VCaP (cell line): ENCODE measurements at regions not wholly inside any gene's neighbourhood (a gene's known extent, or its start where the extent isn't known, plus 50 kb on each side); places are given as distances from the start of the nearest gene placed in this dataset.
"Not testable (repeated sequence)": the region's sequence is repeated elsewhere in the genome, so short reads cannot be mapped to it uniquely, and the experiment has no call there.

ENCODE experiments used
- H3K27ac ChIP-seq: fragments of 450-650 bp; 2 replicates; pipeline ENCODE4 v1.5.1; 2017
- TF ChIP-seq, protein P1 (sequence below): fragments of 450-650 bp; conservative IDR thresholded peaks from 2 replicates; pipeline ENCODE4 v1.5.1; 2017; ENCODE audit warnings: mild to moderate bottlenecking, moderate library complexity

DNA sequence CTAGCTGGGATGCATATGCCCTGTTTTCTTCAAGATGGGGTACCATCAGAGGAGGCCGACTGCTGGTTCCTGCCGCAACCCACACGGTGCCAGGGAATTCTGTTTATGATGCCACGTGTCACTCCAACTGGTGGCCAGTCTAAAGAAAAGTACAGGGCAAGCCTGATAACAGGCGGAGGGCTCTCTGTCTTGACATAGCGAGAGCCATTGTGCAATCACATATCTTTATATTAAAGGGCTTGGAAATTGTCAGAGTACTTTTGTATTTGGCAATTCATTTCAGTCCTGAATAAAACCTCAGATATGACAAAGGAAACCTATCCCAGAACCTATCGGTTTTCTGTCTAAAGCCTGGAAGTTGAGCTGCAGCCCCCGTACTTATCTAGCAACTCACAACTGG, 768.4 kb downstream of the TDRD15 start:
- TF ChIP-seq, protein P1, sequence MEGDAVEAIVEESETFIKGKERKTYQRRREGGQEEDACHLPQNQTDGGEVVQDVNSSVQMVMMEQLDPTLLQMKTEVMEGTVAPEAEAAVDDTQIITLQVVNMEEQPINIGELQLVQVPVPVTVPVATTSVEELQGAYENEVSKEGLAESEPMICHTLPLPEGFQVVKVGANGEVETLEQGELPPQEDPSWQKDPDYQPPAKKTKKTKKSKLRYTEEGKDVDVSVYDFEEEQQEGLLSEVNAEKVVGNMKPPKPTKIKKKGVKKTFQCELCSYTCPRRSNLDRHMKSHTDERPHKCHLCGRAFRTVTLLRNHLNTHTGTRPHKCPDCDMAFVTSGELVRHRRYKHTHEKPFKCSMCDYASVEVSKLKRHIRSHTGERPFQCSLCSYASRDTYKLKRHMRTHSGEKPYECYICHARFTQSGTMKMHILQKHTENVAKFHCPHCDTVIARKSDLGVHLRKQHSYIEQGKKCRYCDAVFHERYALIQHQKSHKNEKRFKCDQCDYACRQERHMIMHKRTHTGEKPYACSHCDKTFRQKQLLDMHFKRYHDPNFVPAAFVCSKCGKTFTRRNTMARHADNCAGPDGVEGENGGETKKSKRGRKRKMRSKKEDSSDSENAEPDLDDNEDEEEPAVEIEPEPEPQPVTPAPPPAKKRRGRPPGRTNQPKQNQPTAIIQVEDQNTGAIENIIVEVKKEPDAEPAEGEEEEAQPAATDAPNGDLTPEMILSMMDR: no peak
- no peak overlapping the region for H3K27ac ChIP-seq

DNA sequence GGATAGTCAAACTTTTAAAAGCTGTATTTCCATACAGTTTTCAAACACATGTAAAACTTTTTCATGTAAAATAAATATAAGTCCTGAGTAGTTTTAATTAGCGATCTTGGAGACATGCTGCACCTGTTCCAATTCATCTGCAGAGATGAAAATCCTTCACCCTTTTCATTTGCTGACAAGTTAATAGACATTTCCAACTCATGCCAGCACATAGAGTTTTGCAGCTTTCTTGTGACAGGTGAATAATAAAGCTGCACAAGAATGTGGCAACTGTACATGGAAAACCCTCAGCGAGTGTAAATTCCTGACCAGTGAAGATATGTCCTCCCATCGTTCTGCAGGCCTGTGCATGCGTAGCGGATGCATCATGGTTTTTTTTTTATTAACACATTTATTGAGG, 771.4 kb downstream of the TDRD15 start:
- H3K27ac ChIP-seq: no peak overlapping the region
- TF ChIP-seq, protein P1: no peak

DNA sequence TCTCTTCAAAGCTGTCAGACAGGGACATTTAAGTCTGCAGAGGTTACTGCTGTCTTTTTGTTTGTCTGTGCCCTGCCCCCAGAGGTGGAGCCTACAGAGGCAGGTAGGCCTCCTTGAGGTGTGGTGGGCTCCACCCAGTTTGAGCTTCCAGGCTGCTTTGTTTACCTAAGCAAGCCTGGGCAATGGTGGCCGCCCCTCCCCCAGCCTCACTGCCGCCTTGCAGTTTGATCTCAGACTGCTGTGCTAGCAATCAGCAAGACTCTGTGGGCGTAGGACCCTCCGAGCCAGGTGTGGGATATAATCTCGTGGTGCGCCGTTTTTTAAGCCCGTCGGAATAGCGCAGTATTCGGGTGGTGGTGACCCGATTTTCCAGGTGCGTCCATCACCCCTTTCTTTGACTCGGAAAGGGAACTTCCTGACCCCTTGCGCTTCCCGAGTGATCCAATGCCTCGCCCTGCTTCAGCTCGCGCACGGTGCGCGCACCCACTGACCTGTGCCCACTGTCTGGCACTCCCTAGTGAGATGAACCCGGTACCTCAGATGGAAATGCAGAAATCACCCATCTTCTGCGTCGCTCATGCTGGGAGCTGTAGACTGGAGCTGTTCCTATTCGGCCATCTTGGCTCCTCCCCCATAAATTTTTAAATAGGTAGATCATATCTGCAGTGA, 785.1 kb downstream of the TDRD15 start:
- not testable (repeated sequence) for H3K27ac ChIP-seq

DNA sequence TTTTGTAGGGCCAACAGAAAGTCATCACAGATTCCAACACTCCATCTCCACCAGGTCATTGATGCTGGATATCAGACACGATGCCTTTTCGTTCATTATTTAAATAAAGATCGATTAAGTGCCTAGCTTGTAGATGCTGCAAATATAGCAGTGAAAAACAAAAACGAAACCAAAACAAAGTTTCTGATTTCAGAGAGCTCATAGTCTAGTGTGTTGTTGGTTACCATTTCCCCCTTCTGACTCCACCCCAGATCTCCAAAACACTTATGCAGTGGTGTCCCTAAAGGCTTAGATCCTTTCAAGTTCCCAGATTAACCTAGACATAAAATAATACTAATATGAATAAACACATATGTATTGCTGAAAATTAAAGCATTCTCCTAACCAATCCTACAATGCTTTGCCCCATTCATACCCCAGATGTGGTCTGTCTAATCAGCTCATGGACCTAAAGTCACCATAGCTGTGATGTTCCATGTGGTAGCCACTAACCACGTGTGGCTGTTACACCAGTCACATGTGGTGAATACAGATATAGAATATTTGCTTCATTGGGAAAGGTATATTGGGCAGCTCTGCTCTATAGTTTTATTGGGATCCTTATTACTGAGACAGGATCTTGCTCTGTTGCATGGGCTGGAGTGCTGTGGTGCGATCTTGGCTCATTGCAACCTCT, 787.2 kb downstream of the TDRD15 start:
- H3K27ac ChIP-seq: no peak overlapping the region
- TF ChIP-seq, protein P1: no peak

DNA sequence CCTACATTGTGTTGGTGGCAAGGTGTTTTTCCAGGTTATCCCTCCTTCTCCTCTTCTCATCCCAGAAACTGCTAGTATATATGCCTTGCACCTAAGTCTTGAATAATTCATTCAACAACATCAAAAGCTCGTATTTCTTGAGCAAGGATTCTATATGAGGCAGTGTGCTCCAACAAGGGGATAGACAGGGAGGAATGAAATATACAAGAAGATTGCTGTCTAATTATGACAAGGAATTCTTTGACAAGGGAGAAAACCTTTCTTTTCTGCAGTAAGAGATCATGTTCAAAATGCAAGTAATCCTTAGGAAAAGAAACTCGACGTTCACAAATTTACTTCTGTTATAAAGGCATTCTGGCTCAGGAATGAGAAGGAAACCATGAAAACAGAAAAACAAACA, 788.6 kb downstream of the TDRD15 start:
- TF ChIP-seq, protein P1: no peak
- H3K27ac ChIP-seq: no peak overlapping the region

DNA sequence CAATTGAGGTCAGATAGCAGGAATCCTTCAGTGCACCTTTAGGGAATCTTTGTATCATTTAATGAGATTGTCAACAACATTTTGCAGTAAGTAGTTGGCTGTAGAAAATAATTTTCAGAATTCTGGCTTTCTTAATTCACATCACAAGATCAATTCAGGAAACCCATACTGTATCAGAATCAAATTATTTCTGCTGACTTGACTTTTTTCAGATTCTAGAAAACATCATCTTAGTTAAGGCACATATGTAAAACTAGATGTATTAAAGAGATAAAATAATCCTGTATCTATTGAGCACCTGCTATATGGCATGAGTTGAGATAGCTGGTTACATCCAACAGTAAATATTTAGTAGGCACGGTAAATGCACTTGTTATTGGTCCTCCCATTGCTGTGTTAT, 791.4 kb downstream of the TDRD15 start:
- TF ChIP-seq, protein P1: no peak
- H3K27ac ChIP-seq: no peak overlapping the region

DNA sequence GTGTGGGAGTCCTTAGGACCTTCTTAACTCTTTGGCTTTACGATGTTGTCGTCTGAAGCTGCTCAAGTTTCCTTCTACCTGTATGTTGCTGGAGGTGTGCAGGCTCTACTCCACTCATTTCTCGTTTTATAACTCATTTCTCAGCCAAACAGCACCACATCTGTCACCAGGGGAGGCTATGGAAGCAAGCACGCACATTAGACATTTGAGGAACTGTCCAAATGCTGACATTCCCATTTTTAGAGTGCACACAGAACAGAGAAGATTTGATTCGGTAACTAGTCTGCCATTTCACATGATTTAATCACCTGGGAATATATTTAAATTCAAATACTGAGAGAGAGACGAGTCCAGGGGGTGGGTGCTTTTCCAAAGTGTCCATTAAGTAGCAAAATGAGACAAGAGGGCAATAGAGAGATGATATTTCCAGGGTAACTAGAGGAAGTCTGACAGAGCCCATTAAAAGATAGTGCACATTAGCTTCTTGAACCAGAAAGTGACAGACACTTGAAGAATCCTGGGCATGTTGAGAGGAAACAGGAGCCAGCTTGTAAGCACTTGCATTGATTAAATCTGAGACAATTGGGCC, 793.3 kb downstream of the TDRD15 start:
- TF ChIP-seq, protein P1: no peak
- H3K27ac ChIP-seq: no peak overlapping the region

DNA sequence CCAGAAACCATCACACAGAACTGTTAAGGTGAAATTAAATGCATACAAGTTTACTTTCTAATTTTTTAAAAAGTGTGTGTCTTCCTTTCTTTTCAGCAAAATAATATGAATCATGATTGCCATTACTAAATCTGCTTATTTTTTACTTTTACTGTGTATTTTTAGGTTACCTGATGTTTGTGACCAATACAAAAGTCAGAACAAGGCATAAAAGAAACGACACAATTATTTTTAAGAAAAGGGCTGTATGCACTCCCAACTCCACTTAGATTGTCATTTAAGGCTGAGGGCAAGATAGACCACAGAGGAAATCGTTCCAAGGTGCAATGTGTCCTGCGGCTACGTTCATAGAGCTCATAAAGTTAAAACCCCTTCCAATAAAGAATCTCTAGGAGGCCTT, 797.0 kb downstream of the TDRD15 start:
- TF ChIP-seq, protein P1: no peak
- no peak overlapping the region for H3K27ac ChIP-seq
